Gastroesophageal sphincter (tissue), 3 donors: ENCODE measurements at regions not wholly inside any gene's neighbourhood (a gene's known extent, or its start where the extent isn't known, plus 50 kb on each side); places are given as distances from the start of the nearest gene placed in this dataset.
"Not testable (repeated sequence)": the region's sequence is repeated elsewhere in the genome, so short reads cannot be mapped to it uniquely, and the experiment has no call there.

ENCODE experiments used
- POLR2A ChIP-seq, 2 donors: fragments of 450-650 bp; IDR thresholded peaks; one replicate each; pipeline ENCODE4 v1.6.1; 2017; ENCODE audit warnings: antibody characterized with exemption in 2 of 2, mild to moderate bottlenecking in 2 of 2, moderate library complexity in 1 of 2
- POLR2AphosphoS5 ChIP-seq: sonication (generic); formaldehyde crosslinking; IDR thresholded peaks from one replicate; pipeline ENCODE4 v1.6.1; 2017; ENCODE audit warnings: antibody characterized with exemption
- TF ChIP-seq, protein P1 (sequence below), 4 experiments: fragments of 200-600 bp in 2 of 4; fragments of 450-650 bp in 2 of 4; sonication (generic) in 1 of 4; IDR thresholded peaks; one replicate each; pipeline ENCODE4 v1.5.1; 2017 to 2019; ENCODE audit warnings: antibody characterized with exemption in 4 of 4, mild to moderate bottlenecking in 2 of 4, moderate library complexity in 2 of 4

GRCh38 chr3:153378366-153378765, 216.3 kb downstream of the RAP2B start:
- TF ChIP-seq, protein P1, sequence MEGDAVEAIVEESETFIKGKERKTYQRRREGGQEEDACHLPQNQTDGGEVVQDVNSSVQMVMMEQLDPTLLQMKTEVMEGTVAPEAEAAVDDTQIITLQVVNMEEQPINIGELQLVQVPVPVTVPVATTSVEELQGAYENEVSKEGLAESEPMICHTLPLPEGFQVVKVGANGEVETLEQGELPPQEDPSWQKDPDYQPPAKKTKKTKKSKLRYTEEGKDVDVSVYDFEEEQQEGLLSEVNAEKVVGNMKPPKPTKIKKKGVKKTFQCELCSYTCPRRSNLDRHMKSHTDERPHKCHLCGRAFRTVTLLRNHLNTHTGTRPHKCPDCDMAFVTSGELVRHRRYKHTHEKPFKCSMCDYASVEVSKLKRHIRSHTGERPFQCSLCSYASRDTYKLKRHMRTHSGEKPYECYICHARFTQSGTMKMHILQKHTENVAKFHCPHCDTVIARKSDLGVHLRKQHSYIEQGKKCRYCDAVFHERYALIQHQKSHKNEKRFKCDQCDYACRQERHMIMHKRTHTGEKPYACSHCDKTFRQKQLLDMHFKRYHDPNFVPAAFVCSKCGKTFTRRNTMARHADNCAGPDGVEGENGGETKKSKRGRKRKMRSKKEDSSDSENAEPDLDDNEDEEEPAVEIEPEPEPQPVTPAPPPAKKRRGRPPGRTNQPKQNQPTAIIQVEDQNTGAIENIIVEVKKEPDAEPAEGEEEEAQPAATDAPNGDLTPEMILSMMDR (IDR thresholded peaks at IDR 0.05) = not testable (repeated sequence)
- not testable (repeated sequence) for TF ChIP-seq POLR2A (IDR thresholded peaks at IDR 0.05); POLR2AphosphoS5
